ENCODE measurements at regions not wholly inside any gene's neighbourhood (a gene's known extent, or its start where the extent isn't known, plus 50 kb on each side); places are given as distances from the start of the nearest gene placed in this dataset.

GRCh38 chr6:48032151-48032550 is 78.8 kb downstream of the PTCHD4 start:
- TF ChIP-seq CTCF (IDR thresholded peaks at IDR 0.05) = no peak
- POLR2A ChIA-PET = no interaction called here
- intact Hi-C loops (cut with micrococcal nuclease) = no loop called here
- DNase-seq (no peak), ATAC-seq (ENCODE audit: low read depth) (no peak)
- H3K36me3 Mint-ChIP-seq (ENCODE audit: low read depth) = no peaks in the 10 kb centered on the region
- peaks cover 2% of the 10 kb centered on the region for H3K9me3 Mint-ChIP-seq
- no peaks in the 10 kb centered on the region for H3K27me3 Mint-ChIP-seq
- H3K4me3 Mint-ChIP-seq = no peak overlapping the region
- H3K4me1 Mint-ChIP-seq = no peaks in the 10 kb centered on the region
- CTCF ChIA-PET = no interaction called here
- no peak overlapping the region for H3K27ac Mint-ChIP-seq

GRCh38 chr6:48031711-48032110 is 79.3 kb downstream of the PTCHD4 start:
- CTCF ChIA-PET = no interaction called here

GRCh38 chr6:48027704-48028435 is 83.1 kb downstream of the PTCHD4 start:
- Mint-ChIP-seq H3K36me3 (ENCODE audit: low read depth) (no peaks in the 10 kb centered on the region), H3K9me3 (no peaks in the 10 kb centered on the region), H3K27me3 (no peaks in the 10 kb centered on the region), H3K27ac (no peak overlapping the region), H3K4me3 (no peak overlapping the region), H3K4me1 (no peaks in the 10 kb centered on the region)
- CTCF ChIA-PET = no interaction called here
- TF ChIP-seq CTCF (IDR thresholded peaks at IDR 0.05) = no peak
- ATAC-seq (ENCODE audit: low read depth) (no peak), DNase-seq (no peak)
- POLR2A ChIA-PET = no interaction called here
- intact Hi-C loops (cut with micrococcal nuclease) = no loop called here

More at GRCh38 chr6:48031711-48032110, 79.3 kb downstream of the PTCHD4 start:
- peaks cover 2% of the 10 kb centered on the region for H3K9me3 Mint-ChIP-seq
- no peaks in the 10 kb centered on the region for H3K4me1 Mint-ChIP-seq
- TF ChIP-seq CTCF (IDR thresholded peaks at IDR 0.05) = no peak
- intact Hi-C loops (cut with micrococcal nuclease) = no loop called here
- no peak overlapping the region for H3K27ac Mint-ChIP-seq
- H3K36me3 Mint-ChIP-seq (ENCODE audit: low read depth) = no peaks in the 10 kb centered on the region
- H3K27me3 Mint-ChIP-seq = no peaks in the 10 kb centered on the region
- no peak for ATAC-seq (ENCODE audit: low read depth)
- H3K4me3 Mint-ChIP-seq = no peak overlapping the region
- DNase-seq = no peak
- POLR2A ChIA-PET = no interaction called here

- no peaks in the 10 kb centered on the region for H3K27me3 Mint-ChIP-seq
- no peaks in the 10 kb centered on the region for H3K36me3 Mint-ChIP-seq (ENCODE audit: low read depth)
- H3K27ac Mint-ChIP-seq = no peak overlapping the region
- H3K4me3 Mint-ChIP-seq = no peak overlapping the region
- H3K9me3 Mint-ChIP-seq = no peaks in the 10 kb centered on the region
- no peak for ATAC-seq (ENCODE audit: low read depth)
- no peak for DNase-seq
- intact Hi-C loops (cut with micrococcal nuclease) = no loop called here
- ChIA-PET POLR2A (no interaction called here), CTCF (no interaction called here)
- no peaks in the 10 kb centered on the region for H3K4me1 Mint-ChIP-seq
- TF ChIP-seq CTCF (IDR thresholded peaks at IDR 0.05) = no peak
Measured at GRCh38 chr6:48024956-48025355, 86.0 kb downstream of the PTCHD4 start.

GRCh38 chr6:48021904-48022303 is 89.1 kb downstream of the PTCHD4 start:
- POLR2A ChIA-PET = no interaction called here
- no peak for DNase-seq
- Mint-ChIP-seq H3K4me3 (no peak overlapping the region), H3K27me3 (no peaks in the 10 kb centered on the region), H3K4me1 (no peaks in the 10 kb centered on the region), H3K9me3 (no peaks in the 10 kb centered on the region), H3K36me3 (ENCODE audit: low read depth) (no peaks in the 10 kb centered on the region), H3K27ac (no peak overlapping the region)
- ATAC-seq (ENCODE audit: low read depth) = no peak
- CTCF ChIA-PET = no interaction called here
- intact Hi-C loops (cut with micrococcal nuclease) = no loop called here
- no peak for TF ChIP-seq CTCF (IDR thresholded peaks at IDR 0.05)

Data from activated B cell treated with CpG ODN at 0.5 μM for 24 hours (primary cell).